ENCODE measurements at regions not wholly inside any gene's neighbourhood (a gene's known extent, or its start where the extent isn't known, plus 50 kb on each side); places are given as distances from the start of the nearest gene placed in this dataset.
A peak's percentile ranks its signal among the peaks of the same experiment; 100 is the strongest.

DNA sequence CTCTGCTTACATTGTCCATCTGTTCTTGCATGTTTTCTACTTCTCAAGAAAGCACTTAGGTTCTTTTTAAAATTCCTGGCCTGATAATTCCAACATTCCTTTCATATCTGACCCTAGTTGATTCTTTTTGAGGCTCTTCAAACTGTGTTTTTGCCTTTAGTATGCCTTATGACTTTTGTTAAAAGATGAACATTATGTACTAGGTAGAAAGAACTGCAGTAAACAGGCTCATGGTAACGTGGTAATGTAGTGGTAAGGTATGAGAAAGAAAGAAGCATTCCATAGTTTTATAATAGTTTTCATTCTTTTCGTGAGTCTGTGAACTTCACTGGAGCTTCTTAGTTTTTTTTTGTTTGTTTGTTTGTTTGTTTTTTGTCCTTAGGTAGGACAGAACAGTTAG lies 306.4 kb downstream of the MBD2 start:
- no peak overlapping the region for H3K4me3 ChIP-seq (ENCODE audit: low read depth, low read length)
- TF ChIP-seq, protein P1, sequence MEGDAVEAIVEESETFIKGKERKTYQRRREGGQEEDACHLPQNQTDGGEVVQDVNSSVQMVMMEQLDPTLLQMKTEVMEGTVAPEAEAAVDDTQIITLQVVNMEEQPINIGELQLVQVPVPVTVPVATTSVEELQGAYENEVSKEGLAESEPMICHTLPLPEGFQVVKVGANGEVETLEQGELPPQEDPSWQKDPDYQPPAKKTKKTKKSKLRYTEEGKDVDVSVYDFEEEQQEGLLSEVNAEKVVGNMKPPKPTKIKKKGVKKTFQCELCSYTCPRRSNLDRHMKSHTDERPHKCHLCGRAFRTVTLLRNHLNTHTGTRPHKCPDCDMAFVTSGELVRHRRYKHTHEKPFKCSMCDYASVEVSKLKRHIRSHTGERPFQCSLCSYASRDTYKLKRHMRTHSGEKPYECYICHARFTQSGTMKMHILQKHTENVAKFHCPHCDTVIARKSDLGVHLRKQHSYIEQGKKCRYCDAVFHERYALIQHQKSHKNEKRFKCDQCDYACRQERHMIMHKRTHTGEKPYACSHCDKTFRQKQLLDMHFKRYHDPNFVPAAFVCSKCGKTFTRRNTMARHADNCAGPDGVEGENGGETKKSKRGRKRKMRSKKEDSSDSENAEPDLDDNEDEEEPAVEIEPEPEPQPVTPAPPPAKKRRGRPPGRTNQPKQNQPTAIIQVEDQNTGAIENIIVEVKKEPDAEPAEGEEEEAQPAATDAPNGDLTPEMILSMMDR (IDR thresholded peaks at IDR 0.05; ENCODE audit: borderline replicate concordance, insufficient read depth, low read depth, low read length) = no peak

DNA sequence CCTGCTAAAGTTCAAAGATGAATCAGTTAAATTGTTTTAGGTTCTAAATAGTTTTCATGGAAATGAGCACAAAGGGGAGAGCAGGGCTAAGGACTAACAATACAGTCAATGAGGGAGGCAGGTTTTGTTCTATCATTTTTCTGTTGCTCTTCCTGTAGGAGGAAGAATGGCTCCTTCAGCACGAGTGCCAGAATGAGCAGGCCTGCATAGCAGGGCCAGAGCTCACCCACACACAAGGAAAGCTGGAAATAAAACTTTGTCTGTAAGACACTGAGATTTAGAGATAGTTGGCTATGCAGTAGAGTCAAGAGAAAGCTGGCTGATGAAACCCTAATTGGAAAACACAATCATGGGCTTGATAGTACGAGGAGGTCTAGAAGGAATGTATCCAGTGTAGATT lies 313.3 kb downstream of the MBD2 start:
- TF ChIP-seq, protein P1 (IDR thresholded peaks at IDR 0.05; ENCODE audit: borderline replicate concordance, insufficient read depth, low read depth, low read length) = no peak
- no peak overlapping the region for H3K4me3 ChIP-seq (ENCODE audit: low read depth, low read length)

DNA sequence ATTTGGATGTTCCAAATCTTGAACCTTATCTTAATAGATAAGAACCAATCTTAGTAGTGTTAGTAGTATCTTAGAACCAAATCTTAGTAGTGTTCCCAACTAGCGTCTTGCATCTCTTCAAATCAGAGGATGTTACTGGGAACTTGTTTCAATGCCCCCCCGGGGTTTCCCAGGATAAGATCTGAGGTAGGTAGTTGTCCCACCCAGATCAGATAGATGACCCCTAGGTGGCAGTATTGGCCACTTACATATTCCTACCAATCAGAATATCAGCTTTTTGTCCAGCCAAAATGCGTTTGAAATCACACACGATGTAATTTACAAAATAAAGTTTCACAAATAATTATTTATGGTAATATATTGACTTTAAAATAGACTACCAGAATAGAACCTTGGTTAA lies 314.8 kb downstream of the MBD2 start:
- TF ChIP-seq, protein P1 (IDR thresholded peaks at IDR 0.05; ENCODE audit: borderline replicate concordance, insufficient read depth, low read depth, low read length) = peak; percentile 55; the same call in 1 of the 2 replicates
- no peak overlapping the region for H3K4me3 ChIP-seq (ENCODE audit: low read depth, low read length)

DNA sequence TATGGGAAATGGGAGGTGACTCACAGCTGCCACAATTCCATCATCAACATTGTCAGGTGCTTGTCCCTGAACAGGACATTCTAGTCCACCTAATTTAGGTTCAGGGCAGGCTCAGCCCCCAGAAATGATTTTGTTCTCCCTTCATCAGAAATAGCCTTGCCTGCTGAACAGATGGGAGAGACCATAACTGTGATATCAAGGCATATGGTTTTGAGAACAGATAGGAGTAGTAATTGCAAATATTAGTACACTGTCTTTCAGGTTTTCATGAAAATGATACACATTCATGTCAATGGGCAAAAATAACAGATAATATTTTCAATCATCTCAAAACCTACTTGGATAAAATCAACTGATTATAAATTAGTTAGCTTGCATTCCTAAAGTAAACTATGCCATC lies 316.5 kb downstream of the MBD2 start:
- no peak overlapping the region for H3K4me3 ChIP-seq (ENCODE audit: low read depth, low read length)
- TF ChIP-seq, protein P1 (IDR thresholded peaks at IDR 0.05; ENCODE audit: borderline replicate concordance, insufficient read depth, low read depth, low read length) = no peak

DNA sequence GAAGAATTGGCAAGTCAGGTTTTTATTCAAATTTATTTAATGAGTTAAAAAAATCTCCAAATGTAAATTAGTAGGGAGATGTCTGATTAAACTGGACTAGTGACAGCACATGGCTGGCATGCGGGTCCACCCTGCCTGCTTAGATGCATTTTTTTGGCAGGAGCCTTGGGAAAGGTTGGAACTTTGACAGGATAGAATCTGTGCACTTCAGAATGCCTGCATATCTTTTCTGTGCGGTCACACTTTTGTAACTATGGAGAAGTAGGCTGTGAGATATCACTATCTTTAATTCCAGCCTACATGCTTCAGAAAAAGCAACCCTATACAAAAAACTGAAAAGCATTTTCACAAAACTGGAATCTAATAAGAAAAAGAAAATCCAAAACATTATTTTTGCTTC lies 317.8 kb downstream of the MBD2 start:
- H3K4me3 ChIP-seq (ENCODE audit: low read depth, low read length) = no peak overlapping the region
- TF ChIP-seq, protein P1 (IDR thresholded peaks at IDR 0.05; ENCODE audit: borderline replicate concordance, insufficient read depth, low read depth, low read length) = no peak

DNA sequence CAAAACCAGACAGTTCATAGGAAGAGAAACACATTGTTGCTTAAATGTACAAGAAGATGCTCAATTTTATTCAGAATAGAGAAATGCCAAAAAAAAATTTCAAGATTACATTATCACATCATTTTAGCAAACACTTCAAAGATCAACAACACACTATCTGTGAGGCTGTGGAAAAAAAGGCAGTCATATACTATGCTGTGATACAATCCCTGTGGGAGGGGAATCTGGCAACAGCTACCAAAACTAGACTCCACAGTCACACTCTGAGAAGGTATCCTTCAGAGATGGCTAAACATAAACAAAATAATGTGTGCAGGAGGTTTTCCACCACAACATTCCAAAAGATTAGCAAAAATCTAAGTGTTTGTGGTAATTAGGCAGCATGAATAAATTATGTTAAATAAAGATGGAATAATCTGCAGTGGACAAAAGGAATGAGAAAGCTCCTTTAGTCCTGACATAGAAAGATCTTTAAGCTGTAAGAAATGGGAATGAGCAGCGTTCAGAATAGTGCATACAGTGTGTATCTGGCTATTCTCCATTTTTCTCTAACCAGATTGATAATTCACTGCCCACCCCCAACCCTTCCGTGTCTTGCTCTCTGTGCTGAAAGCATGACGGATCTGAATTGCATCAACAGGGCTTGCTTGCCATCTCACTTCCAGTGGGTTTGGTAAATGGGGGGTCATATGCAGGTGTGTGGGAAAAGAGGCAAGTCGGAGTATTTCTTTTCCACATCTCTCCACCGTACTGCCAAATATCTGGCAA lies 329.6 kb downstream of the MBD2 start:
- no peak overlapping the region for H3K4me3 ChIP-seq (ENCODE audit: low read depth, low read length)
- TF ChIP-seq, protein P1 (IDR thresholded peaks at IDR 0.05; ENCODE audit: borderline replicate concordance, insufficient read depth, low read depth, low read length) = no peak

DNA sequence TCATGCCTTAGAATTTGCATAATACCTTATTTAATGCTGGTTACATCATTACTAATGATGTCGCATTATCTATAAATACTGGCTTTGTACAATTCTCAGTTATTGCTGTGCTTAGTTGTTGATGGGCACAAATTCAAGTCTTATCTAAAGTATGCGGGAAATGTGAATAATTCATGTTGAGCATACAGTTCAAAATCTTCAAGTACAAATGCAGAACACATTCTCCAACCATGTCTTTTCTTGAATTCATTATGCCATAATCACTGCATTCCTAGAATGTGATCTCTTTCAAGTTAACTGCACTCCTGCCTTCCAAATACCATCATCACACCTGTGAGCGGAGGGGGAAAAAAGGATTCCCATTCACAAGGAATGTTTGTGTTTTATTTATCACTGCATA lies 337.0 kb downstream of the MBD2 start:
- TF ChIP-seq, protein P1 (IDR thresholded peaks at IDR 0.05; ENCODE audit: borderline replicate concordance, insufficient read depth, low read depth, low read length) = no peak
- no peak overlapping the region for H3K4me3 ChIP-seq (ENCODE audit: low read depth, low read length)
